HG03095 (cell line): ENCODE measurements at regions not wholly inside any gene's neighbourhood (a gene's known extent, or its start where the extent isn't known, plus 50 kb on each side); places are given as distances from the start of the nearest gene placed in this dataset.

Experiments used
- ATAC-seq: cut with Tn5 transposase; IDR thresholded peaks from one replicate; pipeline ENCODE4 v1.9.1; 2021; ENCODE audit warnings: moderate library complexity; ENCODE audit not compliant: unreplicated experiment

GRCh38 chr2:5841126-5841525, 148.9 kb downstream of the SOX11 start:
- no peak for ATAC-seq

DNA sequence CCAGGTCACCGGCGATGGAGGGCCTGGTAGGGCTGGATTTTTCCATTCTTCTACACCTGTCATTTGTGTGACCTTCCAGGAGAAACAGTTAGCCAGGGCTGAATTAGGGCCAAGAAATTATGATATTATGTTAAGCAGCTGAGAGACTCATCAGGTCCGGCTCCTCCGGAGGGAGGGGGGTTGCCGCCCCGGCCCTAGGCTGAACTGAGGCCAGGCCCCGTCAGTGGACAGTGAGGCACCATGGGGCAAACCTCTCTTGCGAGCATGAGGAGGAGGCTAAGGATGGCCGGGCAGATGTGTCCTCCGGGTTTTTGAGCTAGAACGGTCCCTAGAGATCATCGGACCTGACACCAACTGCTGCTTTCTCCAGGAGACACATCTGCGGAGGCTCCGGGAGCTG, 150.1 kb downstream of the SOX11 start:
- ATAC-seq = no peak

- no peak for ATAC-seq
Observed at GRCh38 chr2:5845798-5846330, 153.7 kb downstream of the SOX11 start.

DNA sequence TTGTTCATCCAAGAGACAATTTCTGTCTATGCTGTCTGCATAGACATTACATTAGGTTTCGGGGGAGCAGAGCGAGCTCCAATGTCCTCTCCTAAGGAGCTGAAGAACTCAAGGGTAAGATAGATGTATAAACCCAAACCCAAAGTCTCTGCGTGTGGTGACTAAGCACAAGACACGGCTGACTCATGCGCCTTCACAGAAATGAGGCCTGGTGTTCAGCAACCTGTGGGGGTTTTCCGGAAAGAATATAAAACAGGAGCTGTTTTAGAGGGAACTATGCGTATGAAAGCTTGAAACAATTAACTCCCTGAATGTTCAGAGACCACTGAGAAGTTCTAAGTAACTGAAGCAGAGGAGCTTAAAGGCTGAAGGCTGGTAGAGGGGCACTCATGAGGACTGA, 154.7 kb downstream of the SOX11 start:
- no peak for ATAC-seq

- ATAC-seq = no peak
Observed at GRCh38 chr2:5849562-5849961, 157.4 kb downstream of the SOX11 start.

GRCh38 chr2:5851410-5851809, 159.2 kb downstream of the SOX11 start:
- no peak for ATAC-seq

DNA sequence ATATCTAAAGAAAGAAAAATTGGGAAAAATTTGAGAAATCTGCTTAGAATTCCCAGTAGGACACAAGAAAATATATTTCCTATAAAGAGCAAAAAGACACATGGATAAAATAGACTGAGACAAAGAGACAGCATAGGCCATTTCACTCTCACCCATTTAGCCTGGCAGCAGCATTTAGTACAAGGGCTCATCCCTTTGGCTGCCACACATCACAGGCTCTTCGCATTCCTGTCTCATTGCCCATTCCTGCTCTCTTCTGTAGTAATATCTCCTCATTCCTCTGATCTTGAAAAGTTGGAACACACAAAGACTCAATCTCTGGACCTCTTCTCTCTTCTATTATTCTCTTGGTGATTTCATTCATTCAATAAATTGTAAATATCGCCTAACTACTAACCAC, 162.6 kb downstream of the SOX11 start:
- ATAC-seq = no peak

- ATAC-seq = no peak
Observed at GRCh38 chr2:5867056-5867455, 174.9 kb downstream of the SOX11 start.

GRCh38 chr2:5868931-5869330, 176.7 kb downstream of the SOX11 start:
- ATAC-seq = no peak

DNA sequence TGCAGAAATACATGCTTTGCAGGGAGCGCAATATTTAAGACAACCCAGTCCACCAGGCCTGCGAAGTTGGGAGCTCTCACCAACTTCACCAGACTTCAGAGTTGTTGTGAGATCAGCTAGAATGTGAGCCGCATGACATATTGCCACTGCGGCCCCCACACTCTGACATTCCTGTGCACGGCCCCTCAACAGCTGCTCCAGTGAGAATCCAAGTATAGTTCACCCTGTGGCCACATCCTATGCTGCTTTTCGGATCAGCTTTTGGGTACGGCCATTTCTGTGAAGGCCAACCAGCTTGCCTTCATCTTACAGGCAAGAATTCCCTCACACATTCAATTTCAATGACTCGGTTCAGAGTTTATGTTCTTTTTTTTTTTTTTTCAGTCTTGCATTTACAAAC, 177.8 kb downstream of the SOX11 start:
- ATAC-seq = no peak

DNA sequence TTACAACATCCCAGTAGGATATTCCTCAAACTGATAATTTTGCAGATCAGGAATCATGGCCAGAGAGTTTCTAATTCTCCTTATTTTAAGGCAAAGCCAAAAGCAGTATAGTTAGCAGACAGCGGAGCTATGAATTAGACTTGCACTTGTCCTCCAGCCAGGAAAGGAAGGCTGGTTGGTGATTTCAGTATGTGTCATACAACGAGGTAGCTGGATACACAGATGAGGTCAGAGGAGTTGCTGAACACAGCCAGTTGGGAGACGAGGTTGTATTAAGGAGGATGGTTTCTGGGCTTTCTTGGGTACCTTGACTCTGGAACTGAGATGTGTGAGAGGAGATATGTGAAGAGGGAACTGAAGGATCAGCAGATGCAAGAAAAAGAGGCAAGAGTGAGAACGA, 185.2 kb downstream of the SOX11 start:
- no peak for ATAC-seq

DNA sequence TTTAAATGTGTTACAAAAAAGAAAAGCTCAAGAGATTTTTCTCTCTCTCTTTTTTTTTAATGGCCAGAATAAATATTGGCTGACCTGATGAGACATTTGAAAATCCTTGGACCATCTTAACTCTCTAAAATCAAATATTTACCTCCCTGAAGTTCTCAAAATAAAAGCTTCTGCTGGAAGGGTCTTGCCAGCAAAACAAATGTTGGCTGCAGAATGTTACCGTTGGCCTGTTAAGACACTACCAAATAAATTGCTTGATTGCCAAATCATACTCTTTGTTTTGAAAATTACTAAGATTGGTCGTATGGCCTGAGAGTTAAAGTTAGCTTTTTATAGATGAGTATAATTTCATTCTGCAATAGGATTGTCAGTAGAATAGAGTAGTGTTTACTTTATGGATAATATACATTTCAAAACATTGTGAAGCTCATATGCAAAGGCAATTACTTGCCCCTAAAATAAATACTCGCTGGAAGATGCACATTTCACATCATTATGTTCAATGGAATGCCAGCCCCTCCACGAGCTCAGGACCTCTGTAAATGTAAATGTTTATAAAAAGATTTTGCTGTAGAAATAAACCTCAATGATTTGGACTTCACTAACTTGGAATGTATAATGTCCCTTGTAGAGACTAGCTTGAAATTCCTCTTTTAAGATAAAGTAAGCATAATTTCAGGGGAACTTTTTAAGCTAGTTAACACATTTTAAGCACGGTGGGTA, 193.4 kb downstream of the SOX11 start:
- ATAC-seq = no peak

- no peak for ATAC-seq
Observed at GRCh38 chr2:5886462-5886861, 194.3 kb downstream of the SOX11 start.

DNA sequence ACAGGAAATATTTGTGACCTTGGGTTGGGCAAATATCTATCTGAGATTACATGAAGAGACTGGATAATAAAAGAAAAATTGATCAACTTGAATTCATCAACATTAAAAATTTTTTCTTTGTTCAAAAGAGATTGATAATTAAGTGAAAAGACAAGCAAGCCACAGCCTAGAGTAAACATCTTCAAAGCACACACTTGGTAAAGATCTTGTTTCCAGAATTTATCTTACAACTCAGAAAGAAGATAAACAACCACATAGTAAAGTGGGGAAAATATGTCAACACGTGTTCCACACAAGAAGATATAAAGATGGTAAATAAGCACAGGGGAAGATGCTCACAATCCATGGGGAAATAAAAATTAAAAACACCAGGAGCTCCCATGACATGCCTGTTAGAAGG, 195.9 kb downstream of the SOX11 start:
- no peak for ATAC-seq

GRCh38 chr2:5889519-5889918, 197.3 kb downstream of the SOX11 start:
- no peak for ATAC-seq

- no peak for ATAC-seq
Observed at GRCh38 chr2:5894355-5894754, 202.2 kb downstream of the SOX11 start.

GRCh38 chr2:5895284-5895683, 203.1 kb downstream of the SOX11 start:
- no peak for ATAC-seq

- ATAC-seq = no peak
Observed at GRCh38 chr2:5897249-5897648, 205.1 kb downstream of the SOX11 start.

DNA sequence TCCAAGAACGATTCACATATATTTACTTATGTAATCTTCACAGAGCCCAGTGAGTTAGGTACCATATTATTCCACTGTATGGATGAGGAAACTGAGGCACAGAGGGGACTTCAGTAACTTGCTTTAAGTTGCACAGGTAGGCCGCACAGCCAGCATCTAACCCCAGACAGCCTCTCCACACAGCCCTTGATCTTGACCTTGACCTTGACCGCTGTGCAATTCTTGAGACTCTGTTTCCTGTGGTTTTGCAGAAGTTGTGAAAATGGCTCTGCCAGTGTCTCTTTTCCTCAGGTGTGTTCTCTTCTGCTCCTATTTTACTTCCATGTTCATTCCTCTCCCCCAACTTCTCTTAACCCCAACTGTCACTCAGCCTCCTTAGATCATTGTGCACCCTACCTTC, 206.5 kb downstream of the SOX11 start:
- no peak for ATAC-seq

DNA sequence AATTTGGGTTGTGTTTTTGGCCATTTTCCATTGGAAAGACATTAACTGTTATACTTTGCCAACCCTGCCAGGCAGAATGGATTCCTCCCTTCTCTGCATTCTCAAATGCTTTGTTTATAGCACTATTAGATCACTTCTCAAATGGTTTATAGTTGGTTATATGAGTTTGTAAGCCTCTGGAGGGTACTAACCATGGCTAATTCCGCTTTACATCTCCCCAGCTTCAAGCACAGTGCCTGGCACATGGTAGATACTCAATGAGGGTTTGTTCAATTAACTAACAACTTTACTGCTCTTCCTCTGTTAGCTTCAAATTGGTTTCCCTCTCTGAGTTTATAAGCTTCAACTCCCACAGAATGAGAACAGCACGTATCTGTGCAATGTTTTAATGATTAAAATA, 213.5 kb downstream of the SOX11 start:
- ATAC-seq = no peak

GRCh38 chr2:5908071-5908470, 215.9 kb downstream of the SOX11 start:
- ATAC-seq = no peak

DNA sequence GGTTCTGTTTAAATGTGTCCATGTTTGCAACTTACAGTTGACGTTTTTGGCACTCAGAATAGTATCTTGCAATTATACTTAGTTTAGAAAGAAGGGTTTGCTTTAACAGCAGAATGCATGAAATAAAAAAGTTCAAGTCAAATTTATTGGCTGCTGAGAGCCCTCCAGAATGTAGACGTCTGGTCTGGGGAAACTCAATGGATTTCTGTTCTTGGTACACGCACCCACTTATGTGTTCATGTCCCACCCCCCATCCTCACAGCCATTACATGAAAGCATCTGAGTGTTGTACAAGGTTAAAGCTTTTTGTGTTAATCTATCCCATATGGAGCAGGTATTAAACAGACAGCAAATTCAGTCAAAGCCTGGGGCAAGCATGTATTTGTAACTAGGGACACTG, 219.5 kb downstream of the SOX11 start:
- ATAC-seq = no peak
